ENCODE measurements at regions not wholly inside any gene's neighbourhood (a gene's known extent, or its start where the extent isn't known, plus 50 kb on each side); places are given as distances from the start of the nearest gene placed in this dataset.

GRCh38 chr16:17770104-17770503, 299.3 kb upstream of the XYLT1 start:
- H3K9ac ChIP-seq (ENCODE audit: low read depth in 2 of 2, low read length in 2 of 2) = no peak overlapping the region
- no peak overlapping the region for H3K4me3 ChIP-seq
- no peaks in the 10 kb centered on the region for H3K9me3 ChIP-seq
- TF ChIP-seq CTCF (IDR thresholded peaks at IDR 0.05) = no peak
- H3K36me3 ChIP-seq = no peaks in the 10 kb centered on the region
- DNase-seq = no peak
- H3K4me1 ChIP-seq = no peaks in the 10 kb centered on the region
- H3K27ac ChIP-seq = no peak overlapping the region
- intact Hi-C loops (cut with DNase I) = no loop called here
- H3K27me3 ChIP-seq = no peaks in the 10 kb centered on the region

GRCh38 chr16:17769065-17769464, 298.3 kb upstream of the XYLT1 start:
- H3K36me3 ChIP-seq = no peaks in the 10 kb centered on the region
- no peak for DNase-seq
- intact Hi-C loops (cut with DNase I) = no loop called here
- H3K27ac ChIP-seq = no peak overlapping the region
- H3K4me1 ChIP-seq = no peaks in the 10 kb centered on the region
- H3K9ac ChIP-seq (ENCODE audit: low read depth in 2 of 2, low read length in 2 of 2) = no peak overlapping the region
- H3K27me3 ChIP-seq = no peaks in the 10 kb centered on the region
- TF ChIP-seq CTCF (IDR thresholded peaks at IDR 0.05) = no peak
- H3K4me3 ChIP-seq = no peak overlapping the region
- no peaks in the 10 kb centered on the region for H3K9me3 ChIP-seq

- TF ChIP-seq CTCF (IDR thresholded peaks at IDR 0.05) = no peak
- intact Hi-C loops (cut with DNase I) = no loop called here
Observed at GRCh38 chr16:17768257-17768656, 297.5 kb upstream of the XYLT1 start.

GRCh38 chr16:17766012-17766411, 295.3 kb upstream of the XYLT1 start:
- Histone ChIP-seq H3K9ac (ENCODE audit: low read depth in 2 of 2, low read length in 2 of 2) (no peak overlapping the region), H3K36me3 (no peaks in the 10 kb centered on the region), H3K27me3 (no peaks in the 10 kb centered on the region), H3K4me1 (no peaks in the 10 kb centered on the region), H3K4me3 (no peak overlapping the region), H3K27ac (no peak overlapping the region), H3K9me3 (no peaks in the 10 kb centered on the region)
- no peak for DNase-seq
- TF ChIP-seq CTCF (IDR thresholded peaks at IDR 0.05) = no peak
- intact Hi-C loops (cut with DNase I) = no loop called here

More at GRCh38 chr16:17768257-17768656, 297.5 kb upstream of the XYLT1 start:
- Histone ChIP-seq H3K4me3 (no peak overlapping the region), H3K36me3 (no peaks in the 10 kb centered on the region), H3K9me3 (no peaks in the 10 kb centered on the region), H3K27me3 (no peaks in the 10 kb centered on the region), H3K9ac (ENCODE audit: low read depth in 2 of 2, low read length in 2 of 2) (no peak overlapping the region), H3K4me1 (no peaks in the 10 kb centered on the region), H3K27ac (no peak overlapping the region)
- DNase-seq = no peak

GRCh38 chr16:17759451-17760390, 289.0 kb upstream of the XYLT1 start:
- DNase-seq = no peak
- intact Hi-C loops (cut with DNase I) = no loop called here
- H3K9me3 ChIP-seq = no peaks in the 10 kb centered on the region
- no peaks in the 10 kb centered on the region for H3K4me1 ChIP-seq
- H3K27ac ChIP-seq = no peak overlapping the region
- no peak overlapping the region for H3K9ac ChIP-seq (ENCODE audit: low read depth in 2 of 2, low read length in 2 of 2)
- TF ChIP-seq CTCF (IDR thresholded peaks at IDR 0.05) = no peak
- H3K4me3 ChIP-seq = no peak overlapping the region
- H3K36me3 ChIP-seq = no peaks in the 10 kb centered on the region
- H3K27me3 ChIP-seq = no peaks in the 10 kb centered on the region
